Liver (tissue), 3 donors: ENCODE measurements at regions not wholly inside any gene's neighbourhood (a gene's known extent, or its start where the extent isn't known, plus 50 kb on each side); places are given as distances from the start of the nearest gene placed in this dataset.

Source experiments
- CTCF ChIP-seq: fragments of 150-350 bp; IDR thresholded peaks from 2 replicates; pipeline ENCODE4 v1.5.1; 2017; ENCODE audit warnings: improper control_type of control experiment, low read depth, low read length; ENCODE audit not compliant: missing input control
- EGR1 ChIP-seq, 2 donors: IDR thresholded peaks; 2 replicates each; pipeline ENCODE4 v1.6.1; 2016 to 2018; ENCODE audit warnings: antibody characterized with exemption in 2 of 2, low read depth in 2 of 2
- FOXA1 ChIP-seq: IDR thresholded peaks from 2 replicates; pipeline ENCODE4 v1.6.1; 2016; ENCODE audit warnings: antibody characterized with exemption
- GABPA ChIP-seq, 2 donors: IDR thresholded peaks in 1 of 2; conservative IDR thresholded peaks in 1 of 2; 2 replicates each; pipeline ENCODE4 v1.6.1; 2016; ENCODE audit warnings: antibody characterized with exemption in 2 of 2, mild to moderate bottlenecking in 1 of 2, moderate library complexity in 1 of 2
- HNF4G ChIP-seq: IDR thresholded peaks from 2 replicates; pipeline ENCODE4 v1.6.1; 2016; ENCODE audit warnings: antibody characterized with exemption
- JUND ChIP-seq, 2 donors: IDR thresholded peaks; 2 replicates each; pipeline ENCODE4 v1.6.1; 2016; ENCODE audit warnings: antibody characterized with exemption in 2 of 2
- NR2F2 ChIP-seq: IDR thresholded peaks from 2 replicates; pipeline ENCODE4 v1.6.1; 2016; ENCODE audit warnings: antibody characterized with exemption
- RAD21 ChIP-seq, 2 donors: IDR thresholded peaks; 2 replicates each; pipeline ENCODE4 v1.6.1; 2016; ENCODE audit warnings: antibody characterized with exemption in 2 of 2, mild to moderate bottlenecking in 2 of 2
- REST ChIP-seq: IDR thresholded peaks from 2 replicates; pipeline ENCODE4 v1.6.1; 2016; ENCODE audit warnings: antibody characterized with exemption, mild to moderate bottlenecking
- SP1 ChIP-seq: IDR thresholded peaks from 2 replicates; pipeline ENCODE4 v1.6.1; 2018; ENCODE audit warnings: antibody characterized with exemption, mild to moderate bottlenecking
- TAF1 ChIP-seq: conservative IDR thresholded peaks from 2 replicates; pipeline ENCODE4 v1.6.1; 2016; ENCODE audit warnings: antibody characterized with exemption, mild to moderate bottlenecking
- YY1 ChIP-seq: IDR thresholded peaks from 2 replicates; pipeline ENCODE4 v1.6.1; 2016; ENCODE audit warnings: antibody characterized with exemption, mild to moderate bottlenecking
- ZBTB33 ChIP-seq: IDR thresholded peaks from 2 replicates; pipeline ENCODE4 v1.6.1; 2016; ENCODE audit warnings: antibody characterized with exemption
- TF ChIP-seq, protein P1 (sequence below): IDR thresholded peaks from 2 replicates; pipeline ENCODE4 v1.6.1; 2016; ENCODE audit warnings: antibody characterized with exemption
- donor health status: healthy.
- donor health status: healthy.

DNA sequence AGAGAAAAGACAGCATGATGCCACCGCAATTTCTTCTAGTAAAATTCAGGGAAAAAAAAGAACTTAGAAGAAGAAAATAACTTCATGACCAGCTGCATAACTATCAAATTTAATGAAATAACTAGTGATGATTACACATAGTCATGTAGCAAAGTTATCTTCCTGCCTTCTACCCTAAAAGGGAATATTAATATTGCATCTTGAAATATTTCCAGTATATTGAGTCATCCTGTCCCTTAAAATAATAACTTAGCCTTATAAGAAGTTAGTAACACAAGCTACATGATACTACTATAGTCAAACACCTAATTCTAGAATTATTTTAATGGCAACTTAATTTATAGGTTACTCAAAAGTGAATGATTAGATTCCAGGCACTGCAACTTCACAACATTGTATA lies 289.2 kb downstream of the KLF12 start:
- TF ChIP-seq NR2F2 (no peak), CTCF (no peak), GABPA (IDR thresholded peaks at IDR 0.05 in 1 of 2, conservative IDR thresholded peaks at IDR 0.05 in 1 of 2) (no peak), SP1 (no peak), RAD21 (IDR thresholded peaks at IDR 0.05) (no peak), FOXA1 (no peak), TAF1 (no peak), HNF4G (no peak), EGR1 (IDR thresholded peaks at IDR 0.05; ENCODE audit: low read depth in 2 of 2) (no peak), REST (no peak), YY1 (no peak), ZBTB33 (no peak), JUND (IDR thresholded peaks at IDR 0.05) (no peak)
- TF ChIP-seq, protein P1, sequence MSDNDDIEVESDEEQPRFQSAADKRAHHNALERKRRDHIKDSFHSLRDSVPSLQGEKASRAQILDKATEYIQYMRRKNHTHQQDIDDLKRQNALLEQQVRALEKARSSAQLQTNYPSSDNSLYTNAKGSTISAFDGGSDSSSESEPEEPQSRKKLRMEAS = no peak
